AG04449 (cell line): ENCODE measurements at regions not wholly inside any gene's neighbourhood (a gene's known extent, or its start where the extent isn't known, plus 50 kb on each side); places are given as distances from the start of the nearest gene placed in this dataset.

ENCODE experiments used
- CTCF ChIA-PET: fragments of 350-600 bp; formaldehyde crosslinking; extraction: SDS; loops from one replicate; lab custom pipeline; 2021; ENCODE audit warnings: antibody characterized with exemption; lab: Yijun Ruan, JAX
- POLR2A ChIA-PET: fragments of 400-600, 350-600 bp; formaldehyde crosslinking; extraction: SDS; loops from one replicate; lab custom pipeline; 2020; ENCODE audit warnings: antibody characterized with exemption, inconsistent platforms; lab: Yijun Ruan, JAX
- DNase-seq: peaks from one replicate; pipeline ENCODE4 v3.0.0-alpha.2; 2010; ENCODE audit warnings: low read depth, low spot score
- H3K4me3 ChIP-seq: 2 replicates; pipeline ENCODE4 v1.5.1; 2011; ENCODE audit warnings: low read depth, mild to moderate bottlenecking, control low read depth, low read length
- TF ChIP-seq, protein P1 (sequence below): IDR thresholded peaks from one replicate; pipeline ENCODE4 v1.5.1; 2011; ENCODE audit warnings: mild to moderate bottlenecking, moderate library complexity, low read length, control low read depth, inconsistent platforms; ENCODE audit not compliant: insufficient read depth; ENCODE audit errors: missing control alignments

- ChIA-PET POLR2A (no interaction called here), CTCF (no interaction called here)
- no peak for DNase-seq
- TF ChIP-seq, protein P1, sequence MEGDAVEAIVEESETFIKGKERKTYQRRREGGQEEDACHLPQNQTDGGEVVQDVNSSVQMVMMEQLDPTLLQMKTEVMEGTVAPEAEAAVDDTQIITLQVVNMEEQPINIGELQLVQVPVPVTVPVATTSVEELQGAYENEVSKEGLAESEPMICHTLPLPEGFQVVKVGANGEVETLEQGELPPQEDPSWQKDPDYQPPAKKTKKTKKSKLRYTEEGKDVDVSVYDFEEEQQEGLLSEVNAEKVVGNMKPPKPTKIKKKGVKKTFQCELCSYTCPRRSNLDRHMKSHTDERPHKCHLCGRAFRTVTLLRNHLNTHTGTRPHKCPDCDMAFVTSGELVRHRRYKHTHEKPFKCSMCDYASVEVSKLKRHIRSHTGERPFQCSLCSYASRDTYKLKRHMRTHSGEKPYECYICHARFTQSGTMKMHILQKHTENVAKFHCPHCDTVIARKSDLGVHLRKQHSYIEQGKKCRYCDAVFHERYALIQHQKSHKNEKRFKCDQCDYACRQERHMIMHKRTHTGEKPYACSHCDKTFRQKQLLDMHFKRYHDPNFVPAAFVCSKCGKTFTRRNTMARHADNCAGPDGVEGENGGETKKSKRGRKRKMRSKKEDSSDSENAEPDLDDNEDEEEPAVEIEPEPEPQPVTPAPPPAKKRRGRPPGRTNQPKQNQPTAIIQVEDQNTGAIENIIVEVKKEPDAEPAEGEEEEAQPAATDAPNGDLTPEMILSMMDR = no peak
- H3K4me3 ChIP-seq = no peak overlapping the region
Measured at GRCh38 chr17:83180996-83181481, 101.6 kb downstream of the METRNL start.

GRCh38 chr17:83181991-83182619, 102.7 kb downstream of the METRNL start:
- no peak for DNase-seq
- CTCF ChIA-PET = no interaction called here
- POLR2A ChIA-PET = no interaction called here
- TF ChIP-seq, protein P1 = no peak
- H3K4me3 ChIP-seq = no peak overlapping the region

- POLR2A ChIA-PET = no interaction called here
- H3K4me3 ChIP-seq = no peak overlapping the region
- TF ChIP-seq, protein P1 = no peak
- no peak for DNase-seq
- CTCF ChIA-PET = no interaction called here
Measured at GRCh38 chr17:83182620-83183101, 103.3 kb downstream of the METRNL start.

DNA sequence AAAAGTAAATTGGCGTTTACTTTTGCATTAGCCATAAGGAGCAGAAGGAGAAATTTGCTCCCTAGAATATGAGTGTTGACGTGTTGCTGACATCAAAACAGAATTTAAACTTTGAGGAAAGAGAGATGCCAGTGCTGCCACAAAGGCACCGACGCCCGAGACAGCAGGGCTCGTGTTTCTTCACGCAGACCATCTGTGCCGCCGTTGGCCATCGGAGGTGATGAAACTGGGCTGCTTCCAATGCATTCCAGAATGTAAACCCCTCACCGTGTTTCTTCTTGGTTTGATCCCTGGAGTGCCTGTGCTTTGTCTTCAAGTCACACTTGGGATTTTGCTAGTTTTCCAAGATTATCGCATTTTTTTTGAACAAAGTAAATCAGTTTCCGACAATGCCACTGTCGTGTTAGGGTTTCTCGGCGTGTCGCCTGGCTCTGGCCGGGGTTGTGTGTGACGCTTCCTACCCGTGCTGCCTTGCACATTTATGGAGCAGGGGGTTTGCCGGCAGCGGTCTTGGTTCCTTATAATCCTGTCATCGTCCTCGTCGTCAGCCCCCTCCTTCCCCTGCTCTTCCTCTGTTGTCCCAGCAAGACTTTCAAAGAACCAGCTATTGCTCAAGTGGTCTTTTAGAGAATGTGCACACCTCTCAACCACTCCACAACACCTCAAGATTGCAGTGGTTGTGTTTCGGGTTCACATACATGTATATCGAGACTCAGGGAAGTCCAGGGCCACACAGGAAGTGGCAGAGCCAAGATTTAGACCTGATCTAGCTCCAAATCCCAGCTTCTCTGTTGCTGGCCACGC, 103.9 kb downstream of the METRNL start:
- ChIA-PET CTCF (no interaction called here), POLR2A (no interaction called here)
- no peak for DNase-seq
- TF ChIP-seq, protein P1 = no peak
- H3K4me3 ChIP-seq = no peak overlapping the region

DNA sequence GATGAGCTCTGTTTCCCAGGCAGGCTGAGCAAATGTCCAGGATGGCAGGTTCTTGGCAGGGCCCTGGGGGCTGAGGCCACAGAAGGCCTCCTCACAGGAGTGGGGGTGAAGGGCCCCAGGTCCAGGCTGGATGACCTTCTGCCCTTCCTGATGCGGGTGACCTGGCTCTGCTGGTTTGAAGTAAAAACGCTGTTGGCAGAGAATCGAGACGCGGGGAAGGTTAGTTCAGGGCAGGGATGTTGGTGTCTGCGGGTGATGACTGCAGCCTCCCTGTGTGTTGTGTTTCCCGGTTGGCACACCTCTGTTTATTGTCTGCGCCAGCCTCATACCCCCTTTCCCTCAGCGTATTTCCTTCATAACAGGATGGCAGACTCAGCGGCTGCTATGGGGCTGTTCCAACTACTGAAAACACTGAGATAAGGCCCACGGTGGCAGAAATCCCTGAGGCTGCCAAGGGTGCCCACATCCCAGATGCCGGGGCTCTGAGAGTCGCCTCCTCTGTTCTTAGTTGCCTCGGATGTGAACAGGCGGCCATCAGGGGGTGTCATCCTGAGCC, 104.6 kb downstream of the METRNL start:
- ChIA-PET POLR2A (no interaction called here), CTCF (no interaction called here)
- H3K4me3 ChIP-seq = no peak overlapping the region
- TF ChIP-seq, protein P1 = no peak
- no peak for DNase-seq
